ENCODE measurements at regions not wholly inside any gene's neighbourhood (a gene's known extent, or its start where the extent isn't known, plus 50 kb on each side); places are given as distances from the start of the nearest gene placed in this dataset.
"Not testable (repeated sequence)": the region's sequence is repeated elsewhere in the genome, so short reads cannot be mapped to it uniquely, and the experiment has no call there.

- Histone ChIP-seq H3K4me2 (ENCODE audit: low read depth, low read length, poor library complexity, severe bottlenecking) (no peak overlapping the region), H3K9ac (ENCODE audit: low read depth, low read length, poor library complexity, severe bottlenecking) (no peak overlapping the region), H2AFZ (ENCODE audit: low read length) (no peak overlapping the region), H3F3A (ENCODE audit: low read depth) (no peaks in the 10 kb centered on the region), H3K27me3 (ENCODE audit: insufficient read depth, low read length, poor library complexity, severe bottlenecking) (no peaks in the 10 kb centered on the region), H3K79me2 (ENCODE audit: insufficient read depth, low read length) (no peaks in the 10 kb centered on the region), H4K20me1 (ENCODE audit: insufficient read depth, low read length, poor library complexity, severe bottlenecking) (no peaks in the 10 kb centered on the region), H3K36me3 (ENCODE audit: insufficient read depth, low read length) (no peaks in the 10 kb centered on the region), H3K9me2 (replicated peaks; ENCODE audit: low read depth, low read length) (no peaks in the 10 kb centered on the region), H3K9me3 (ENCODE audit: insufficient read depth, low read depth, low read length) (no peaks in the 10 kb centered on the region), H3K4me3 (ENCODE audit: low read length, poor library complexity, severe bottlenecking) (no peak overlapping the region), H3K4me1 (ENCODE audit: insufficient read depth, low read length, poor library complexity, severe bottlenecking) (no peaks in the 10 kb centered on the region)
- TF ChIP-seq CTCF (conservative IDR thresholded peaks at IDR 0.05; ENCODE audit: low read length) (no peak), EZH2phosphoT487 (IDR thresholded peaks at IDR 0.05; ENCODE audit: borderline replicate concordance) (no peak)
Measured at GRCh38 chr9:95783426-95783975, 92.0 kb upstream of the ERCC6L2 start.

- Histone ChIP-seq H3K4me3 (ENCODE audit: low read length, poor library complexity, severe bottlenecking) (no peak overlapping the region), H3K9me2 (replicated peaks; ENCODE audit: low read depth, low read length) (no peaks in the 10 kb centered on the region), H3K4me1 (ENCODE audit: insufficient read depth, low read length, poor library complexity, severe bottlenecking) (peaks cover 4% of the 10 kb centered on the region), H4K20me1 (ENCODE audit: insufficient read depth, low read length, poor library complexity, severe bottlenecking) (no peaks in the 10 kb centered on the region), H3F3A (ENCODE audit: low read depth) (no peaks in the 10 kb centered on the region), H3K4me2 (ENCODE audit: low read depth, low read length, poor library complexity, severe bottlenecking) (no peak overlapping the region), H3K36me3 (ENCODE audit: insufficient read depth, low read length) (no peaks in the 10 kb centered on the region), H3K79me2 (ENCODE audit: insufficient read depth, low read length) (no peaks in the 10 kb centered on the region), H3K9me3 (ENCODE audit: insufficient read depth, low read depth, low read length) (no peaks in the 10 kb centered on the region), H3K9ac (ENCODE audit: low read depth, low read length, poor library complexity, severe bottlenecking) (no peak overlapping the region), H3K27me3 (ENCODE audit: insufficient read depth, low read length, poor library complexity, severe bottlenecking) (no peaks in the 10 kb centered on the region), H2AFZ (ENCODE audit: low read length) (no peak overlapping the region)
- TF ChIP-seq EZH2phosphoT487 (IDR thresholded peaks at IDR 0.05; ENCODE audit: borderline replicate concordance) (no peak), CTCF (conservative IDR thresholded peaks at IDR 0.05; ENCODE audit: low read length) (no peak)
Measured at GRCh38 chr9:95780751-95781150, 94.7 kb upstream of the ERCC6L2 start.

DNA sequence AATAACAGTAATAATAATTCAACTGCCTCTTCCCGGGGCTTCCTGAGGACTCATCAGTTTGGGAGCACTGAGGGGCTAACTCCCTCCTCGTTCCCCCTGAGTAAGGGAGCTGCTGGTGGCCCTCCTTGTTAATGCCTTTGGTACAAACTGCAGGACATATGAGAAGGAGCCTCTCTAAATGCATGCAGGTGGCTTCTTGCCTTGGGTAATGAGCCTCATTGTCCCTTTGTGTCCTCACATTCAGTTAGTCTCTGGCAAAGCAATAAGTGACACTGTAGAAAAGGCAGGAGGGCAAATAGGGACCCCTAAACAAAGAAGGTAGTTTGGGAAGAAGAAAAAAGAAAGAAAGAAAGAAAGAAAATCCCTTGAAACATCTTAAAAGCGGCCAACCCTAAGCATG lies 95.4 kb upstream of the ERCC6L2 start:
- peaks cover 4% of the 10 kb centered on the region for H3K4me1 ChIP-seq (ENCODE audit: insufficient read depth, low read length, poor library complexity, severe bottlenecking)
- no peaks in the 10 kb centered on the region for H3K36me3 ChIP-seq (ENCODE audit: insufficient read depth, low read length)
- no peaks in the 10 kb centered on the region for H3K9me2 ChIP-seq (replicated peaks; ENCODE audit: low read depth, low read length)
- H4K20me1 ChIP-seq (ENCODE audit: insufficient read depth, low read length, poor library complexity, severe bottlenecking), result no peaks in the 10 kb centered on the region
- TF ChIP-seq CTCF (conservative IDR thresholded peaks at IDR 0.05; ENCODE audit: low read length), result no peak
- no peak for TF ChIP-seq EZH2phosphoT487 (IDR thresholded peaks at IDR 0.05; ENCODE audit: borderline replicate concordance)
- no peak overlapping the region for H3K9ac ChIP-seq (ENCODE audit: low read depth, low read length, poor library complexity, severe bottlenecking)
- no peak overlapping the region for H3K4me3 ChIP-seq (ENCODE audit: low read length, poor library complexity, severe bottlenecking)
- no peak overlapping the region for H3K4me2 ChIP-seq (ENCODE audit: low read depth, low read length, poor library complexity, severe bottlenecking)
- no peaks in the 10 kb centered on the region for H3K79me2 ChIP-seq (ENCODE audit: insufficient read depth, low read length)
- H3K27me3 ChIP-seq (ENCODE audit: insufficient read depth, low read length, poor library complexity, severe bottlenecking), result no peaks in the 10 kb centered on the region
- no peaks in the 10 kb centered on the region for H3K9me3 ChIP-seq (ENCODE audit: insufficient read depth, low read depth, low read length)
- H2AFZ ChIP-seq (ENCODE audit: low read length), result no peak overlapping the region
- no peaks in the 10 kb centered on the region for H3F3A ChIP-seq (ENCODE audit: low read depth)

DNA sequence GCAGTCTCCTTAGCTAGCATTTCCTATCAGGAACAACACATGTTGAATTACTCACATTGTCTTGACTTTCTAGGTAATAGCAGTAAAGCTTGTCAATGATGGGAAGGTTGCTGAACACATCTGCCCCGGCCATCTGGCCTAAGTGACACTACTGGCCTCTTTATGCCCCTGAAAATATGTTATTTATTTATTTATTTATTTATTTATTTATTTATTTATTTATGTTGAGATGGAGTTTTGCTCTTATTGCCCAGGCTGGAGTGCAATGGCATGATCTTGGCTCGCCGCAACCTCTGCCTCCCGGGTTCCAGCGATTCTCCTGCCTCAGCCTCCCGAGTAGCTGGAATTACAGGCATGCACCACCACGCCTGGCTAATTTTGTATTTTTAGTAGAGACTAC lies 95.9 kb upstream of the ERCC6L2 start:
- not testable (repeated sequence) for H3K4me1 ChIP-seq (ENCODE audit: insufficient read depth, low read length, poor library complexity, severe bottlenecking); H4K20me1 ChIP-seq (ENCODE audit: insufficient read depth, low read length, poor library complexity, severe bottlenecking); H3K9me3 ChIP-seq (ENCODE audit: insufficient read depth, low read depth, low read length); H3K27me3 ChIP-seq (ENCODE audit: insufficient read depth, low read length, poor library complexity, severe bottlenecking); H3K36me3 ChIP-seq (ENCODE audit: insufficient read depth, low read length); H3K79me2 ChIP-seq (ENCODE audit: insufficient read depth, low read length); H3K4me3 ChIP-seq (ENCODE audit: low read length, poor library complexity, severe bottlenecking); H3K9ac ChIP-seq (ENCODE audit: low read depth, low read length, poor library complexity, severe bottlenecking); H3K9me2 ChIP-seq (replicated peaks; ENCODE audit: low read depth, low read length); H3K4me2 ChIP-seq (ENCODE audit: low read depth, low read length, poor library complexity, severe bottlenecking); H3F3A ChIP-seq (ENCODE audit: low read depth); H2AFZ ChIP-seq (ENCODE audit: low read length)
